ENCODE measurements at regions not wholly inside any gene's neighbourhood (a gene's known extent, or its start where the extent isn't known, plus 50 kb on each side); places are given as distances from the start of the nearest gene placed in this dataset.

DNA sequence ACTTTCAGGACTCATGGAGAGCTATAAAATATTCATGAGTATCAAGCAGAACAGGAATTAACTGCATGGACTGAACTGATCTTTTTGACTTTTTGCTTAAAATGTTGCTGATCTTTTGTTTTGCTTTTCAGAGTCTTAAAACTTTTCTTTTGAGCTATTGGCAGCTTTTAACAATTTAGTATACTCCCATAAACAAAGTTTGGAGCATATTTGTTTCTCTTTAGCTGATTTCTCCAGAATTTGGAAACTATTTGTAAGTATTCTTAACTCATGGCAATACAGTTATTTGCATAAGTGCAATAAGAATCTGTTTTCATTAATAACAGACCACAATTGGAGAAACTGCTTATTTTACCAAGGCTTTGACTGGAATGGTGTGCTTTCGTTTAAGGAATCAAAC is 73.4 kb upstream of the C1GALT1 start:
- no peaks in the 10 kb centered on the region for H3K36me3 Mint-ChIP-seq (ENCODE audit: low read depth)
- no peaks in the 10 kb centered on the region for H3K9me3 ChIP-seq (ENCODE audit: control insufficient read depth, low read length, poor library complexity, severe bottlenecking)
- no peak for ATAC-seq
- H3K4me3 Mint-ChIP-seq, result no peak overlapping the region
- H3K27me3 Mint-ChIP-seq, result no peaks in the 10 kb centered on the region
- H3K4me1 Mint-ChIP-seq, result peaks cover 3% of the 10 kb centered on the region
- DNase-seq, result no peak
- no peak overlapping the region for H3K27ac Mint-ChIP-seq

DNA sequence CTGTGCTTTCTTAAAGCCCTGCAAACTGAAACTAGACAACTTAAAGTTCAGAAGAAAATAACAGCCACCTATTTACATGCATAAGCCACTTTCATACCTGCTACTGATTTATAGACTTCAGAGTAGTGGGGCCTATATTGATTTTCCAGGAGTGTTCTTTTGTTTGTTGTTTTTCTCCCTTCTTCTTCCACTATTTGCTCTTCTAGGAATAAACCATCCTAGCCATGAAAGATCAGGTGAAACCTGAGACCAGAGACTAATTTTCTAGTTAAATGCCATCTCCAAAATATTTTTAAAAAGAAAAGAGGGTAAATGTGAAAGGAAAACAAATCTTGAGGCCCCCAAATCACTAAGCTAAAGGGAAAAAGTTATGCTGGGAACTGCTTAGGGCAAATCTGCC is 72.4 kb upstream of the C1GALT1 start:
- no peaks in the 10 kb centered on the region for H3K9me3 ChIP-seq (ENCODE audit: control insufficient read depth, low read length, poor library complexity, severe bottlenecking)
- Mint-ChIP-seq H3K36me3 (ENCODE audit: low read depth) (no peaks in the 10 kb centered on the region), H3K27me3 (peaks cover 5% of the 10 kb centered on the region), H3K4me3 (no peak overlapping the region), H3K27ac (no peak overlapping the region), H3K4me1 (peaks cover 5% of the 10 kb centered on the region)
- DNase-seq, result no peak
- ATAC-seq, result no peak

DNA sequence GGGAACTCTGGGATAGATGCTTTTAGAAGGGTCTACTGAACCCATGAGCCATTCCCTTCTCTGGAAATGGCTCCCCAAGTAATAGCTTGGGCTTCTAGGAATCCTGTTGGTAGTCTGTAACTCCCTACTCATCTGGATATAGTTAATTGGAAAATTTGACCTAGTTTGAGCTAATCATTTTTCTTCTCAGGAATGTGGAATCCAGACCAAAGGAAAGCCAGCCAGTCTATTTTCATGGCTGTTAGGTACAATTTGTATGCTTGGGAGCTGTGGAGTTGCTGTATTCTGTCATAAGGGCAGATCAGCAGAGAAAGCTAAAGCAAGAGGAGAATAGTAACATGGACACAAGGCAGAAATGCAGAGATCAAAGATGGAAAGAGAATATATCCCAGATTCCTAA is 71.6 kb upstream of the C1GALT1 start:
- DNase-seq (no peak), ATAC-seq (no peak)
- Mint-ChIP-seq H3K27me3 (peaks cover 5% of the 10 kb centered on the region), H3K4me3 (no peak overlapping the region), H3K4me1 (peaks cover 3% of the 10 kb centered on the region), H3K36me3 (ENCODE audit: low read depth) (no peaks in the 10 kb centered on the region), H3K27ac (no peak overlapping the region)
- H3K9me3 ChIP-seq (ENCODE audit: control insufficient read depth, low read length, poor library complexity, severe bottlenecking), result no peaks in the 10 kb centered on the region

DNA sequence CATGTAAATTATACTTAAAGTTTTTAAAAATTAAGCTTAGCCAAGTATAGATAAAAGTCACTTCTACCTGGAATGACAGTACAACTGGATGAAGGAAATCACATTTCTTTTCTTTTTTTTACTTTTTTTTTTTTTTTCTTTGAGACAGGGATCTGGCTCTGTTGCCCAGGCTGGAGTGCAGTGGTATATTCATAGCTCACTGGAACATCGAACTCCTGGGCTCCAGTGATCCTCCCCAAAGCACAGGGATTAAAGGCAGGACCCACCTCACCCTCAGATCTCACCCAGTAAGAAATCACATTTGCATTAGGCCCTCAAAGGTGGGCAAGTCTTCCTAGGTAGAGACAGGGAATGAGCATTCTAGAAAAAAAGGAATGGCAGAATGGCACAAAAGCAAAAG is 69.5 kb upstream of the C1GALT1 start:
- H3K27ac Mint-ChIP-seq, result no peak overlapping the region
- peaks cover 5% of the 10 kb centered on the region for H3K27me3 Mint-ChIP-seq
- no peaks in the 10 kb centered on the region for H3K9me3 ChIP-seq (ENCODE audit: control insufficient read depth, low read length, poor library complexity, severe bottlenecking)
- peak overlapping the region; percentile 41 for H3K4me3 Mint-ChIP-seq
- H3K36me3 Mint-ChIP-seq (ENCODE audit: low read depth), result no peaks in the 10 kb centered on the region
- DNase-seq (no peak), ATAC-seq (no peak)
- peaks cover 3% of the 10 kb centered on the region for H3K4me1 Mint-ChIP-seq

DNA sequence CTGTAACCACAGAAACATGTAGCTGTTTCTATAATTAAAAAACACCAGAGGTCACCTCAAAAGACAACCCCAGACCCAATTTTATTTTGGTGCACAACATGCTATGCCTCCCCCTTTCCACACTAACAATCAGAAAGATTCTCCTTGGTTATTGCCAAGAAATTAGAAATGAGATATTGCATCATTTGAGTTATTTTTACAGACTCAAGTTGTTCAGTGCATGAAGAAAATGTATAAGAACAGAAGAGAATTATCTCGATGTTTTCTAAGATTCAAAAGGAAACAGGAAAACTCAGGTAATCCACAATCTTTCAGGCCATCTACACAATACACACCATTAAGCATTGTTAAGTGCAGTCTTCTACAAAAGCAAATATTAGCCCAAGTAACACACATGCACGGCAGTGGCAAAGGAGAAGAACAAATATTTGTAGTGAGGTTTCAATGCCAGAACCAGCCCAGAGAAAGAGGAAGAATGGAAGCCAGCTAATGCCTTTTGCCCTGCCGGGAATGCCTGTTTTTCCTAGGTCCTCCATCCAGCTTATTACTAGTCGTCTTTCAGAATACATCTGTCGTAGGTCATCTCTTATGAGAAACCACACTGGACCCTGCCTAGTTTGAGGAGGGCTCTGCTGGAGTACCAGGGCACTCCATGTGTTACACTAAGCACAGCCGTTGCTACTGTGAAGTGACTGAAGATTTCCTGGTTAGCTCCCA is 67.6 kb upstream of the C1GALT1 start:
- Mint-ChIP-seq H3K36me3 (ENCODE audit: low read depth) (no peaks in the 10 kb centered on the region), H3K4me1 (peaks cover 3% of the 10 kb centered on the region), H3K27ac (no peak overlapping the region), H3K4me3 (no peak overlapping the region), H3K27me3 (peaks cover 5% of the 10 kb centered on the region)
- no peak for DNase-seq
- H3K9me3 ChIP-seq (ENCODE audit: control insufficient read depth, low read length, poor library complexity, severe bottlenecking), result no peaks in the 10 kb centered on the region
- no peak for ATAC-seq

DNA sequence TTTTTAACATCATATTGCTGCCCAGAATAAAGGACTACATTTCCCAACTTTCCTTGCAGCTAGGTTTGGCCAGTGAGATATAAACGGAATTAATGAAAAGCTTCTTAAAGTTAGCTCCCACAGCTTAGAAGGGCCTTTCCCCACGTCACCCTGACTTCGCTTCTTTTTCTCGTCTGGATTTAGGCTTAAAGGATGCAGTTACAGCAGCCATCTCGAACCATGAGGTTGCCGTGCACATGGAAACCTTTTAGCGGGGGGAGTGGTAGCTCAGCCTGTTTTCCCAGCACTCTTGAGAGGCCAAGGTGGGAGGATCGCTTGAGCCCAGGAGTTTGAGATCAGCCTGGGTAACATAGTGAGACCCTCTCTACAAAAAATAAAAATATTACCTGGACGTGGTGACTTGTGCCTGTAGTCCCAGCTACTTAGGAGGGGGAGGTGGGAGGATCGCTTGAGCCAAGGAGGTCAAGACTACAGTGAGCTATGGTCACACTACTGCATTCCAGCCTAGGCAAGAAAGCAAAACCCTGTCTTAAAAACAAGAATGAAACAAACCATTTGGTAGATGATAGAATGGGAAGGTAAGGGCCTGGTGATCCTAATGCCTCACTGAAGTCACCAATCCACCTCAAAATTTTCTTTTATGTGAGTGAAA is 64.3 kb upstream of the C1GALT1 start:
- H3K4me1 Mint-ChIP-seq, result peaks cover 3% of the 10 kb centered on the region
- H3K36me3 Mint-ChIP-seq (ENCODE audit: low read depth), result no peaks in the 10 kb centered on the region
- H3K27me3 Mint-ChIP-seq, result peaks cover 5% of the 10 kb centered on the region
- H3K9me3 ChIP-seq (ENCODE audit: control insufficient read depth, low read length, poor library complexity, severe bottlenecking), result no peaks in the 10 kb centered on the region
- H3K27ac Mint-ChIP-seq, result no peak overlapping the region
- no peak for ATAC-seq
- no peak for DNase-seq
- H3K4me3 Mint-ChIP-seq, result no peak overlapping the region

DNA sequence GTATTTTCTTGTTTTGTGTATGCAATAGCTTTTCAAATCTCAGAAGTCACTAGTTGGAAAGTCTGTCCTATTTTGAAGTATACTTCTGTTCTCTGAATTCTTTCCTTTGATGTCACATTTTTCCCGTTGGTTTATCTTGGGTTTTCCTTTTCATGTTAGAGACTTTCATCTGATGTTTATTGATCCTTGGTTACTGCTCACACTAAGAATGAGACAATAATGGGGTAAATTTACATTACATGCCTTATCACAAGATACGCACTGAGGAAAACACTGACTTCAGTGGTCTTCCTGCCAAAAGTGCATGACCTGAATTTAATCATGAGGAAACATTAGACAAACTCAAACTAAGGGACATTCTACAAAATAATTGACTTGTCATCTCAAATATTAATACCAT is 63.5 kb upstream of the C1GALT1 start:
- ATAC-seq (no peak), DNase-seq (no peak)
- Mint-ChIP-seq H3K4me3 (no peak overlapping the region), H3K36me3 (ENCODE audit: low read depth) (no peaks in the 10 kb centered on the region), H3K27ac (no peak overlapping the region), H3K4me1 (peaks cover 3% of the 10 kb centered on the region), H3K27me3 (peaks cover 5% of the 10 kb centered on the region)
- H3K9me3 ChIP-seq (ENCODE audit: control insufficient read depth, low read length, poor library complexity, severe bottlenecking), result no peaks in the 10 kb centered on the region

DNA sequence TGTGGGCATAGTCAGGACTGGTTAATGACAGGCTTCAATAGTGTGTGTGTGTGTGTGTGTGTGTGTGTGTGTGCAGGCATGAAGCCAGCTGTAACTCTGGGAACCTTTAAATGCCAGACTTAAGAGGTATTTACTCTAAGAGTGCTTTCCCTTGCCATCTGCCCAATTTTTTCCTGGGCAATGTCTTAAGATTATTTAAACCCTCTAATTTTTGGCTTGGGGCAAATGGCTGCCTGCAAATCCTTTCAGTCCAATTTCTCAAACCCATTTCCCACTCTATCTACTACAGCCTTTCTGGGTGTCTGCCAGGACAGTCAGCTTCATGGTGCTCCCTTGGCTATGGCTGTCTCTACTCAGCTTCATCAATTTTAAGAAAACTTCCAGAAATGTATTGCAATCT is 62.6 kb upstream of the C1GALT1 start:
- H3K4me1 Mint-ChIP-seq, result peaks cover 1% of the 10 kb centered on the region
- H3K4me3 Mint-ChIP-seq, result no peak overlapping the region
- ATAC-seq (no peak), DNase-seq (no peak)
- H3K9me3 ChIP-seq (ENCODE audit: control insufficient read depth, low read length, poor library complexity, severe bottlenecking), result no peaks in the 10 kb centered on the region
- no peaks in the 10 kb centered on the region for H3K36me3 Mint-ChIP-seq (ENCODE audit: low read depth)
- no peak overlapping the region for H3K27ac Mint-ChIP-seq
- H3K27me3 Mint-ChIP-seq, result peaks cover 2% of the 10 kb centered on the region

DNA sequence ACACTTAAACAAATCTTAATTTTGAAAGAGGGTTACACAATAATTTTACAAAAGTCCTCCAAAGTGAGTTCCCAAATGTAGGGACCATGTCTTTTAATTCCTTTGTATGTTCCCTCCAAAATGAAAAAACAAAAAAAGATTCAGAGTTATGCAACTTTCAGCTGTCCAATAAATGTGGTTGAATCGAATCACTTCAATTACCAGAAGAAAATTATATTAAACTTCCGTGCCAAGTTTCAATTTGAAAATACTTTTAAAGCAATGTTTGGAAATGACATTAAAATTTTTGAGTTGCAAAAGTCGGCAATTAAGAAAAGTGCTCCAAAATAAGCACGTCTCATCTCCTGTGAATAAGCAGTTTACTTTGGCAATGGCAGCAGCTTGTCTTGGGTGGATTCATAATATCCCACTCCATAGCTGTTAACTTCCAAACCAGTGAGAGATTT is 60.3 kb upstream of the C1GALT1 start:
- no peak overlapping the region for H3K4me3 Mint-ChIP-seq
- H3K27me3 Mint-ChIP-seq, result peaks cover 4% of the 10 kb centered on the region
- no peak overlapping the region for H3K27ac Mint-ChIP-seq
- no peaks in the 10 kb centered on the region for H3K36me3 Mint-ChIP-seq (ENCODE audit: low read depth)
- no peaks in the 10 kb centered on the region for H3K4me1 Mint-ChIP-seq
- DNase-seq (no peak), ATAC-seq (no peak)
- no peaks in the 10 kb centered on the region for H3K9me3 ChIP-seq (ENCODE audit: control insufficient read depth, low read length, poor library complexity, severe bottlenecking)

DNA sequence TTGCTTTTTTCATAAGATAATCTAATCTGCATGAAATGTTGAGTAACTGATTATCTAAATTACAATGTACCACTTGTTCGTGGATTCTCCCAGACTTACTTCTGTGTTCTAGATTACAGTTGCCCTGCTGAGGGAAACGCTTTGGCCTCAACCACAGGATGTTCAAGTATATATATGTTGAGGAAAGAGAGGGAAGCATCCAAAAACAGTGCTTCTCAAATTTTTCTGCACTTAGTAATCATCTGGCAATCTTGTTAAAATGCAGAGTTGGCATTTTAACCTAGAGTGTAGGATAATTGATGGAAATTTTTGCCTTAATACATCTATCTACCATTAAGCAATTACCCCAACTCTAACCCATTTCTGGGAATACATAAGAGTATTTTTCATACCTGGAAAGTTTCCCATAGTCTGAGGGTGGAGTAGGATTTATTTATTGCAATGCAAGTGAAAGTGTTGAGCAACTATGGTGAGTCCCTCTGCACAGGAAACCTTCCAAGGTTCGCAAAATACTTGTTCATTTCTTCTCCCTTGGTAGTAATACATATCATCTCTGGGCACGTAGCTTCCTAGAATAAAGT is 59.6 kb upstream of the C1GALT1 start:
- Mint-ChIP-seq H3K4me1 (peaks cover 1% of the 10 kb centered on the region), H3K27ac (no peak overlapping the region), H3K27me3 (peaks cover 4% of the 10 kb centered on the region), H3K4me3 (no peak overlapping the region), H3K36me3 (ENCODE audit: low read depth) (no peaks in the 10 kb centered on the region)
- ATAC-seq (no peak), DNase-seq (no peak)
- no peaks in the 10 kb centered on the region for H3K9me3 ChIP-seq (ENCODE audit: control insufficient read depth, low read length, poor library complexity, severe bottlenecking)

DNA sequence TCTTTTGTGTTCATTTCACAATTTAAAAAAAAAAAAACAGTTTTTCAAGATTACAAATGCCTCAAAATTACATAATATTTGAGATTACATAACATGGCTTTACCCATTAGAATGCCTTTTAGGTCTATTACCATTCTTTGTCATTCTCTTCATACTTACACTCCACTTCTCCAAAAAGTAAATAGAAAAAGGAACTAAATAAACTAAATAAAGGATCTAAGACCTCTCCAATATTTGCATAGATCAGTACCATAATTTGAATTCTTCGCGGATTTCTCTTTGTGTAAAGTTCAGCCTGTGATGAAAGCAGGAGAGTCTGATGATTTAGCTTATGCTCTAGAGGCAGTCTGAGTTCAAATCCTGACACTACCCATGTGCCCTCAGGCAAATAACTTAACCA is 56.4 kb upstream of the C1GALT1 start:
- ATAC-seq, result no peak
- H3K4me1 Mint-ChIP-seq, result peaks cover 2% of the 10 kb centered on the region

DNA sequence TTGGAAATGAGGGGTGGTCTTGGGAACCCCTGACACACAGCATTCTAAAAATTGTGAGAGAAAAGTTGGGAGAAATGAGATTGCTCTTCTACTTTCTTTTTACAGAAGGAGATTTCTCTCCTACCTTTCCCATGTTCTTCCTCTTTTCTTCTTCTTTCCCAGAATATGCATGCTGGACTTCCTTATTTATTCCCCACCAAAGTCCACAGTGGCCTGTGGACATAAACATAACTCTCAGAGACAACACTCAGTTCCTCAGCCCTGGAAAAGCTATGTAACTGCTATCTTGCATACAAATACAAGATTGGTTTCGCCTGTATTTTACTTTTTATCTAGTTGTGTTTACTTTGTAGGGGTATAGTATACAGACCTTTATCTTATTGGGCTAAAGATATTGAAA is 54.6 kb upstream of the C1GALT1 start:
- Mint-ChIP-seq H3K36me3 (ENCODE audit: low read depth) (no peaks in the 10 kb centered on the region), H3K4me3 (no peak overlapping the region), H3K27me3 (peaks cover 4% of the 10 kb centered on the region), H3K27ac (no peak overlapping the region), H3K4me1 (peaks cover 2% of the 10 kb centered on the region)
- ATAC-seq, result no peak
- no peak for DNase-seq
- no peaks in the 10 kb centered on the region for H3K9me3 ChIP-seq (ENCODE audit: control insufficient read depth, low read length, poor library complexity, severe bottlenecking)

More for the DNA sequence above, 56.4 kb upstream of the C1GALT1 start:
- no peaks in the 10 kb centered on the region for H3K36me3 Mint-ChIP-seq (ENCODE audit: low read depth)
- no peak overlapping the region for H3K4me3 Mint-ChIP-seq
- H3K9me3 ChIP-seq (ENCODE audit: control insufficient read depth, low read length, poor library complexity, severe bottlenecking), result no peaks in the 10 kb centered on the region
- H3K27me3 Mint-ChIP-seq, result peaks cover 4% of the 10 kb centered on the region
- no peak overlapping the region for H3K27ac Mint-ChIP-seq
- DNase-seq, result no peak

DNA sequence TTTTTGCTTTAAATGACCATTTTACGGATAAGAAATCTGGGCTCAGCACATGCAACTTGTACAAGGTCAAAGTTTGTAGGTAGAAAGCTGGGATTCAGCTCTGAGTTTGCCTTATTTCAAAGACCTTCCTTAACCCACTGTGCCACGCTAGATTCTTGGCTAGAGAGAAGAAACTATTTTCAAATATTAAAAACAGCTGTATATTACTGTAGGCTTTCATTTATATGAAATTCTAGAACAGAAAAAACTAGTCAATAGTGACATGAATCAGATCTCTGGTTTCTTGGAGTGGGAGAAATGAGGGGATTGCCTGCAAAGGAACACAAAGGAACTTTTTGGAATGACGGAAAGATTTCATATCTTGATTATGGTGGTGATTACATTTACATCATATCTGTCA is 53.0 kb upstream of the C1GALT1 start:
- no peak for DNase-seq
- no peaks in the 10 kb centered on the region for H3K36me3 Mint-ChIP-seq (ENCODE audit: low read depth)
- no peak for ATAC-seq
- no peak overlapping the region for H3K27ac Mint-ChIP-seq
- no peaks in the 10 kb centered on the region for H3K9me3 ChIP-seq (ENCODE audit: control insufficient read depth, low read length, poor library complexity, severe bottlenecking)
- H3K4me1 Mint-ChIP-seq, result peaks cover 2% of the 10 kb centered on the region
- H3K4me3 Mint-ChIP-seq, result no peak overlapping the region
- H3K27me3 Mint-ChIP-seq, result peaks cover 4% of the 10 kb centered on the region

DNA sequence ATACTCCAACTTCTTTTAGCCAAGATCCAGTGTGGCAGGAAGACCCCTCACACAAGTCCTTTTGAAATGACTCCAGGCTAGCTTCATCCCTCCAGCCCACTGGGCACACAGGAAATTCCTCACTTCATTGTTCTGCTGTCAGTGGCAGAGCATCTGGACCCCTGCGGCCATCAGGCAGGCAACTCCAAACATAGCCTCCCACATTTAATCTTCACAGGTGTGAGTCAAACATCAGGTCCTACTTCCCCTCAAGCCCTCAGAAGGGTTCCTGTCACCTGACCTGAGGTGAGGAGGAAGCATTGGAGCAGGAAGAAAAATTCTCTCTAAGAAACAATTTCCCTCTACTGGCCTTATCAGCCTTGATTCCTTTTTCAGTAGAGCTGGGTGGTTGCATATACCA is 51.1 kb upstream of the C1GALT1 start:
- Mint-ChIP-seq H3K4me1 (peaks cover 2% of the 10 kb centered on the region), H3K27me3 (peaks cover under 1% of the 10 kb centered on the region), H3K4me3 (no peak overlapping the region), H3K27ac (no peak overlapping the region), H3K36me3 (ENCODE audit: low read depth) (no peaks in the 10 kb centered on the region)
- DNase-seq (no peak), ATAC-seq (no peak)
- H3K9me3 ChIP-seq (ENCODE audit: control insufficient read depth, low read length, poor library complexity, severe bottlenecking), result no peaks in the 10 kb centered on the region

Measured in T-helper 17 cell (primary cell).